GM23248 (cell line): ENCODE measurements at regions not wholly inside any gene's neighbourhood (a gene's known extent, or its start where the extent isn't known, plus 50 kb on each side); places are given as distances from the start of the nearest gene placed in this dataset.

Experiments
- EZH2 ChIP-seq: fragments of 200-600 bp; sonication (generic); IDR thresholded peaks from 2 replicates; pipeline ENCODE4 v1.6.1; 2018; ENCODE audit warnings: antibody characterized with exemption, mild to moderate bottlenecking; ENCODE audit not compliant: insufficient read depth, poor library complexity, severe bottlenecking
- EZH2phosphoT487 ChIP-seq: fragments of 200-600 bp; sonication (generic); IDR thresholded peaks from 2 replicates; pipeline ENCODE4 v1.6.1; 2018; ENCODE audit warnings: antibody characterized with exemption, moderate library complexity, mild to moderate bottlenecking, low read depth; ENCODE audit not compliant: insufficient read depth

GRCh38 chr18:75562216-75562615 lies 134.7 kb upstream of the SMIM21 start:
- TF ChIP-seq EZH2 = no peak
- TF ChIP-seq EZH2phosphoT487 = no peak
